Keratinocyte (primary cell): ENCODE measurements at regions not wholly inside any gene's neighbourhood (a gene's known extent, or its start where the extent isn't known, plus 50 kb on each side); places are given as distances from the start of the nearest gene placed in this dataset.

ENCODE experiments used
- DNase-seq: peaks from one replicate; pipeline ENCODE4 v3.0.0-alpha.2; 2011; ENCODE audit warnings: low read depth, missing footprints, low spot score
- FAIRE-seq: peaks from 2 replicates; lab custom pipeline; 2011; peaks lifted over from hg19 to GRCh38; lab: Jason Lieb, UNC
- H2AFZ ChIP-seq: 2 replicates; pipeline ENCODE4 v1.6.0; 2012; ENCODE audit warnings: low read length, control low read depth, inconsistent platforms; ENCODE audit not compliant: control insufficient read depth
- H3K27ac ChIP-seq: 2 replicates; pipeline ENCODE4 v1.5.1; 2011; ENCODE audit warnings: low read length; ENCODE audit not compliant: control insufficient read depth, insufficient read depth
- H3K27me3 ChIP-seq: 3 replicates; pipeline ENCODE4 v1.6.0; 2011; ENCODE audit warnings: low read length; ENCODE audit not compliant: control insufficient read depth, insufficient read depth; ENCODE audit errors: extremely low read depth
- H3K36me3 ChIP-seq, 2 experiments: 2 replicates in 1 of 2; 3 replicates in 1 of 2; pipeline ENCODE4 v1.5.1; 2011; ENCODE audit warnings: low read length in 2 of 2, mild to moderate bottlenecking in 1 of 2; ENCODE audit not compliant: control insufficient read depth in 2 of 2, insufficient read depth in 2 of 2; ENCODE audit errors: extremely low read depth in 1 of 2
- H3K4me1 ChIP-seq: 3 replicates; pipeline ENCODE4 v1.5.1; 2011; ENCODE audit warnings: low read length; ENCODE audit not compliant: control insufficient read depth, insufficient read depth; ENCODE audit errors: extremely low read depth
- H3K4me2 ChIP-seq: 3 replicates; pipeline ENCODE4 v1.6.0; 2011; ENCODE audit warnings: low read depth, low read length; ENCODE audit not compliant: control insufficient read depth, insufficient read depth; ENCODE audit errors: extremely low read depth
- H3K4me3 ChIP-seq, 3 experiments: fragments of 200-600 bp in 1 of 3; sonication (generic) in 1 of 3; 2 replicates in 2 of 3; 3 replicates in 1 of 3; pipeline ENCODE4 v1.5.1; 2011 to 2016; ENCODE audit warnings: low read length in 3 of 3, mild to moderate bottlenecking in 3 of 3, control low read depth in 2 of 3, inconsistent platforms in 1 of 3, low read depth in 1 of 3, mixed read lengths in 1 of 3, mixed run types in 1 of 3, moderate library complexity in 1 of 3; ENCODE audit not compliant: control insufficient read depth in 2 of 3, insufficient read depth in 2 of 3; ENCODE audit errors: extremely low read depth in 1 of 3
- H3K79me2 ChIP-seq: 2 replicates; pipeline ENCODE4 v1.6.0; 2012; ENCODE audit warnings: low read length; ENCODE audit not compliant: control insufficient read depth, insufficient read depth
- H3K9ac ChIP-seq: 3 replicates; pipeline ENCODE4 v1.6.0; 2011; ENCODE audit warnings: low read length; ENCODE audit not compliant: control insufficient read depth, insufficient read depth; ENCODE audit errors: extremely low read depth
- H3K9me1 ChIP-seq: 3 replicates; pipeline ENCODE4 v1.6.0; 2011; ENCODE audit warnings: low read length; ENCODE audit not compliant: control insufficient read depth, insufficient read depth; ENCODE audit errors: extremely low read depth
- H3K9me3 ChIP-seq: 2 replicates; pipeline ENCODE4 v1.5.1; 2012; ENCODE audit warnings: low read depth, low read length; ENCODE audit not compliant: control insufficient read depth
- H4K20me1 ChIP-seq: 3 replicates; pipeline ENCODE4 v1.6.0; 2011; ENCODE audit warnings: low read length; ENCODE audit not compliant: control insufficient read depth, insufficient read depth; ENCODE audit errors: extremely low read depth
- EZH2 ChIP-seq: IDR thresholded peaks from one replicate; pipeline ENCODE4 v1.6.1; 2012; ENCODE audit warnings: inconsistent platforms, mild to moderate bottlenecking, low read length, moderate library complexity
- dilution Hi-C: fragments of 300-500 bp; cut with MboI; formaldehyde crosslinking; loops from one replicate; pipeline ENCODE4 v1.7.0; 2020; ENCODE audit warnings: low sequenced_read_pairs; ENCODE audit not compliant: extremely low pct_ligation_motif_present
- TF ChIP-seq, protein P1 (sequence below), 3 experiments: IDR thresholded peaks in 1 of 3; conservative IDR thresholded peaks in 1 of 3; optimal IDR thresholded peaks in 1 of 3; 2 replicates in 2 of 3; 3 replicates in 1 of 3; pipeline versions ENCODE3 to v1.5.1; 2011; ENCODE audit warnings: low read length in 3 of 3, mild to moderate bottlenecking in 3 of 3, moderate library complexity in 2 of 3, control low read depth in 1 of 3, inconsistent platforms in 1 of 3; ENCODE audit not compliant: insufficient read depth in 2 of 3; ENCODE audit errors: extremely low read depth in 1 of 3

DNA sequence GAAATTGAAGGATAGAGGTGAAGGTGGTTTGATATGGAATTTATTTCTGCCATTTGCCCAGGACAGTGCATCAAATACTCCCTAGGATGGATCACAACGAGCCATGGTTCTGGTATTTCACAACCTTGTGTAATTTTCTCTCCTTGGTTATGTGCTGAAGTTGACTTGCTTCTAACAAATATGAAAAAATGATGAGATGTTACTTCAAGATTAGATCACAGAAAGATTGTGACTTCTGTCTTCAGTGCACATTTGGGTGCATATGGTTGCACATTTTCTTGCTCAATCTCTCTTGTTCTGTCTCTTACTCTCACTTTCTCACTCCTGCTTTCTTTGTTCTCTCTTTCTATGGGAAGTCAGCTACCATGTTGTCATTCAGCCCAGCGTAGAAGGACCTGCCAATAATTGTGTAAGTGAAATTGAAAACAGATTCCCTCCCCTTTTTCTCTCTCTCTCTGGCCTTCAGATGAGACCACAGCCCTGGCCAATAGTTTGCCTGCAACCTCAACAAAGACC lies 104.6 kb upstream of the RMDN2 start:
- H3K79me2 ChIP-seq = no peaks in the 10 kb centered on the region
- H3K9ac ChIP-seq = no peak overlapping the region
- no peaks in the 10 kb centered on the region for H3K4me1 ChIP-seq
- TF ChIP-seq EZH2 = no peak
- TF ChIP-seq, protein P1, sequence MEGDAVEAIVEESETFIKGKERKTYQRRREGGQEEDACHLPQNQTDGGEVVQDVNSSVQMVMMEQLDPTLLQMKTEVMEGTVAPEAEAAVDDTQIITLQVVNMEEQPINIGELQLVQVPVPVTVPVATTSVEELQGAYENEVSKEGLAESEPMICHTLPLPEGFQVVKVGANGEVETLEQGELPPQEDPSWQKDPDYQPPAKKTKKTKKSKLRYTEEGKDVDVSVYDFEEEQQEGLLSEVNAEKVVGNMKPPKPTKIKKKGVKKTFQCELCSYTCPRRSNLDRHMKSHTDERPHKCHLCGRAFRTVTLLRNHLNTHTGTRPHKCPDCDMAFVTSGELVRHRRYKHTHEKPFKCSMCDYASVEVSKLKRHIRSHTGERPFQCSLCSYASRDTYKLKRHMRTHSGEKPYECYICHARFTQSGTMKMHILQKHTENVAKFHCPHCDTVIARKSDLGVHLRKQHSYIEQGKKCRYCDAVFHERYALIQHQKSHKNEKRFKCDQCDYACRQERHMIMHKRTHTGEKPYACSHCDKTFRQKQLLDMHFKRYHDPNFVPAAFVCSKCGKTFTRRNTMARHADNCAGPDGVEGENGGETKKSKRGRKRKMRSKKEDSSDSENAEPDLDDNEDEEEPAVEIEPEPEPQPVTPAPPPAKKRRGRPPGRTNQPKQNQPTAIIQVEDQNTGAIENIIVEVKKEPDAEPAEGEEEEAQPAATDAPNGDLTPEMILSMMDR (optimal IDR thresholded peaks at IDR 0.05 in 1 of 3, IDR thresholded peaks at IDR 0.05 in 1 of 3, conservative IDR thresholded peaks at IDR 0.05 in 1 of 3; ENCODE audit: extremely low read depth in 1 of 3, insufficient read depth in 2 of 3, low read length in 3 of 3) = no peak
- FAIRE-seq (no peak), DNase-seq (no peak)
- H3K36me3 ChIP-seq = no peaks in the 10 kb centered on the region
- no peaks in the 10 kb centered on the region for H4K20me1 ChIP-seq
- no peaks in the 10 kb centered on the region for H3K27me3 ChIP-seq
- no peak overlapping the region for H2AFZ ChIP-seq
- dilution Hi-C loops = no loop called here
- H3K9me1 ChIP-seq = no peaks in the 10 kb centered on the region
- no peak overlapping the region for H3K4me2 ChIP-seq
- no peaks in the 10 kb centered on the region for H3K9me3 ChIP-seq
- H3K4me3 ChIP-seq = no peak overlapping the region
- H3K27ac ChIP-seq = no peak overlapping the region

- no peak for DNase-seq
- Histone ChIP-seq H3K27ac (no peak overlapping the region), H2AFZ (no peak overlapping the region), H3K9me3 (no peaks in the 10 kb centered on the region), H3K4me3 (no peak overlapping the region), H3K79me2 (no peaks in the 10 kb centered on the region), H3K27me3 (no peaks in the 10 kb centered on the region), H3K4me1 (no peaks in the 10 kb centered on the region), H3K4me2 (no peak overlapping the region), H3K9me1 (no peaks in the 10 kb centered on the region), H4K20me1 (no peaks in the 10 kb centered on the region), H3K9ac (no peak overlapping the region), H3K36me3 (no peaks in the 10 kb centered on the region)
- TF ChIP-seq EZH2 = no peak
- TF ChIP-seq, protein P1 (optimal IDR thresholded peaks at IDR 0.05 in 1 of 3, IDR thresholded peaks at IDR 0.05 in 1 of 3, conservative IDR thresholded peaks at IDR 0.05 in 1 of 3; ENCODE audit: extremely low read depth in 1 of 3, insufficient read depth in 2 of 3, low read length in 3 of 3) = no peak
- dilution Hi-C loops = no loop called here
- FAIRE-seq = no peak
Observed at GRCh38 chr2:37825586-37825985, 99.5 kb upstream of the RMDN2 start.
